ENCODE measurements at regions not wholly inside any gene's neighbourhood (a gene's known extent, or its start where the extent isn't known, plus 50 kb on each side); places are given as distances from the start of the nearest gene placed in this dataset.
A peak's percentile ranks its signal among the peaks of the same experiment; 100 is the strongest.

DNA sequence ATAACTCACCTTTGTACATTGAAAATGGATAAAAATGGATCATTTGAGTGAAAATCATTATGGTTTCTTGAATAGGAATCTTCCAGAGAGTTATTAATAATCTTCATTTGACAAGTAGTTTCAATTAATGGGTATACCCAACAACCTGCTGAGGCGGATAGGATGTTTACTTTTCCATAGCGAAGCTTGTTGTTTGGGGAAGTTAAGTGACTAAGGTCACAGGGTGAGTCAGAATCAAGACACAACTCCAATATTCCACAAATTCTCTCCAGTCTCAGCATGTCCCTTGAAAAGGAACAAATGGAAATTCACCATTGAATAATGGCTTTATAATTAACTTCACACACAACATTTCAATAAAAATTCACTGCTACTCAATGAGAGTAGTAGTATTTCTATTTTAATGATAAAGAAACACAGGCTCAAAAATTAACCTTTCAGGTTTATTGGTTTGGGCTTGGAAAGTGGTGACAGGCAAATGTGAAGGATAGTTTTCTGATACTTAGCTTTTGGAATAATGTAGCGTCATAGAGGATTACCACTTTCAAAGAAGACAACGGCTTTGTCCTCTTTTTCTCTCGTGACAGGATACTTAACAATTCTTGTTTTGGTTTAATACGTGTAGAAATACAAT is 211.3 kb downstream of the GPD2 start:
- TF ChIP-seq, protein P1, sequence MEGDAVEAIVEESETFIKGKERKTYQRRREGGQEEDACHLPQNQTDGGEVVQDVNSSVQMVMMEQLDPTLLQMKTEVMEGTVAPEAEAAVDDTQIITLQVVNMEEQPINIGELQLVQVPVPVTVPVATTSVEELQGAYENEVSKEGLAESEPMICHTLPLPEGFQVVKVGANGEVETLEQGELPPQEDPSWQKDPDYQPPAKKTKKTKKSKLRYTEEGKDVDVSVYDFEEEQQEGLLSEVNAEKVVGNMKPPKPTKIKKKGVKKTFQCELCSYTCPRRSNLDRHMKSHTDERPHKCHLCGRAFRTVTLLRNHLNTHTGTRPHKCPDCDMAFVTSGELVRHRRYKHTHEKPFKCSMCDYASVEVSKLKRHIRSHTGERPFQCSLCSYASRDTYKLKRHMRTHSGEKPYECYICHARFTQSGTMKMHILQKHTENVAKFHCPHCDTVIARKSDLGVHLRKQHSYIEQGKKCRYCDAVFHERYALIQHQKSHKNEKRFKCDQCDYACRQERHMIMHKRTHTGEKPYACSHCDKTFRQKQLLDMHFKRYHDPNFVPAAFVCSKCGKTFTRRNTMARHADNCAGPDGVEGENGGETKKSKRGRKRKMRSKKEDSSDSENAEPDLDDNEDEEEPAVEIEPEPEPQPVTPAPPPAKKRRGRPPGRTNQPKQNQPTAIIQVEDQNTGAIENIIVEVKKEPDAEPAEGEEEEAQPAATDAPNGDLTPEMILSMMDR (IDR thresholded peaks at IDR 0.05; ENCODE audit: control insufficient read depth, extremely low read depth, insufficient read depth), result no peak
- H3K4me3 ChIP-seq (ENCODE audit: low read depth, low read length), result no peak overlapping the region
- no peak for DNase-seq (ENCODE audit: low read depth)

- DNase-seq (ENCODE audit: low read depth), result no peak
- TF ChIP-seq, protein P1 (IDR thresholded peaks at IDR 0.05; ENCODE audit: control insufficient read depth, extremely low read depth, insufficient read depth), result no peak
- H3K4me3 ChIP-seq (ENCODE audit: low read depth, low read length), result no peak overlapping the region
Measured at GRCh38 chr2:156648522-156648921, 212.3 kb downstream of the GPD2 start.

DNA sequence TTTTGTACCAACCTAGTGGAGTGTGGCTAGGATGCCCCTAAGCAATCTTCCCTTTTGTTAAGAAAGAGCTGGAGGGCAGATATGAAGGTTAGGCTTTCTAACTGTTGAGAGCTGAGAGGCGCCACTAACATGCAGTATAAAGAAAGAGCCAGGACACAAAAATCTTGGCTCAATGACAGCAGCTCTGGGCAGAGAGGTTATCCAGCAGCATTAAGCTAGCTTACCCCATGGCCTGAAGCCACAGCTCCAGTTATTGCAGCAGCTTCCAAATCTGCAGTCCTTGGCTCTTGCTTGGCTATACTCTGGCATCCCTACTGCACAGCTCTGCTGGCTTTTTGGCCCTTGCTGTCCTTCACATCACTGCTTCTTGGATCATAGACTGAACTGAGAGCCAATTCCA is 213.4 kb downstream of the GPD2 start:
- DNase-seq (ENCODE audit: low read depth), result peak; percentile 22
- TF ChIP-seq, protein P1 (IDR thresholded peaks at IDR 0.05; ENCODE audit: control insufficient read depth, extremely low read depth, insufficient read depth), result no peak
- H3K4me3 ChIP-seq (ENCODE audit: low read depth, low read length), result no peak overlapping the region

GRCh38 chr2:156652691-156653090 is 216.5 kb downstream of the GPD2 start:
- no peak for DNase-seq (ENCODE audit: low read depth)
- H3K4me3 ChIP-seq (ENCODE audit: low read depth, low read length), result no peak overlapping the region
- TF ChIP-seq, protein P1 (IDR thresholded peaks at IDR 0.05; ENCODE audit: control insufficient read depth, extremely low read depth, insufficient read depth), result no peak

DNA sequence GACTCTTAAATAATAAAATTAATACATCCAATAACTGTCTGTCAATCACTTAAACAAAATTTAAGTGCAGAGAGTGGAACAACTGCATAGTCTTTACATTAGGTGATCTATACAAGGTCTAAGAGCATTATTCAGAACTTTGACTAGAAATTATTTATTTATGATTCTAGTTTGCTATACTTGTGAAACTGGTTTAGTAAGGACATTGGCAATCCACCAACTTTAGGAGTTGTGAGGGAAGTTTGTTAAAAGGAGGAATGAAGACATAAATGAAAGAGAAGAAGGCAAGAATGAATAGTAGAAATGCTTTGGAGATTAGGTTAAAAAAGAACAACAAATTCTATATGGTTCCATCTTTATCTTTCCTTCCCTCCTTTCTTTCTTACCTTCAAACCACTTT is 217.5 kb downstream of the GPD2 start:
- no peak overlapping the region for H3K4me3 ChIP-seq (ENCODE audit: low read depth, low read length)
- TF ChIP-seq, protein P1 (IDR thresholded peaks at IDR 0.05; ENCODE audit: control insufficient read depth, extremely low read depth, insufficient read depth), result no peak
- DNase-seq (ENCODE audit: low read depth), result peak; percentile 43

DNA sequence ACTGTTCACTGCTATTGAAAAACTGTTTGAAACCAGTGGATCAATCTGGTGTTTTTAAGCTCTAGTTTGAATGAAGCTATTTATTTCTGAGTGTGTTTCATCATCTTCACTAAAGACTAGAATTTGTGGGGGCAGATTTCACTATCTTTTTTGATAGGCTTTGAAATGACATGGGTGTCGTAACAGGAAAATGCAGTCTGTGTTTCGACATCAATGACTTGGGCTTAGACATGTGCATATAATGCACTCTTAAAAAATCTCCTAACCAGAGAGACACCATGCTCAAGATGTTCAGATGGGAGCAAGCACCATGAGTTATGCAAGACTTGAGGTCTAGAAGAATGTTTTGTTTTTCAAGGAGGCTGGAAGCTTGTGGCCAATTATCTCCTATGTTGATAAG is 221.6 kb downstream of the GPD2 start:
- no peak overlapping the region for H3K4me3 ChIP-seq (ENCODE audit: low read depth, low read length)
- no peak for DNase-seq (ENCODE audit: low read depth)
- TF ChIP-seq, protein P1 (IDR thresholded peaks at IDR 0.05; ENCODE audit: control insufficient read depth, extremely low read depth, insufficient read depth), result no peak

- no peak for DNase-seq (ENCODE audit: low read depth)
- H3K4me3 ChIP-seq (ENCODE audit: low read depth, low read length), result no peak overlapping the region
- TF ChIP-seq, protein P1 (IDR thresholded peaks at IDR 0.05; ENCODE audit: control insufficient read depth, extremely low read depth, insufficient read depth), result no peak
Measured at GRCh38 chr2:156659694-156660093, 223.5 kb downstream of the GPD2 start.
